ENCODE measurements at regions not wholly inside any gene's neighbourhood (a gene's known extent, or its start where the extent isn't known, plus 50 kb on each side); places are given as distances from the start of the nearest gene placed in this dataset.
"Not testable (repeated sequence)": the region's sequence is repeated elsewhere in the genome, so short reads cannot be mapped to it uniquely, and the experiment has no call there.

DNA sequence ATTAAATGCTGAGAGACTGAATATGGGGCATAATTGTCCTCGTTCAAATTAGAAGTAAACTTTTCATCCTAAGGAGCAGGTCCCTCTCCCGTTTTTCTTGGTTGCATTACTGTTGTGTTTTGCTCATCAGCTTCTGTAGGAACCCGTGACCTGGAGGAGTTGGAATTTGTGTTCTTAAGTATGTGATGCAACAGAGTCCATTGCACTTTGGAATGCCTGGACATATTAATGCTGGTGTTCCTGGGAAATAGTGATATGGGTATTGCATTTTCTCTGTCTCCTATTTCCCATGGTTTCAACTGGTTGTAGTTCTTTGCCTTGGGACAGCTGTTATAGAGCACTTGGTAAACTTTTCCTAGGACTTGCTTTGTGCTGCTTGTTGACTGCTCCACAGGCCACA is 417.8 kb upstream of the LCORL start:
- H3K27ac ChIP-seq = no peak overlapping the region
- no peak overlapping the region for H3K4me3 ChIP-seq
- in situ Hi-C loops (cut with MboI; ENCODE audit: low pct_ligation_motif_present in 1 of 4, low pct_unique_long_range_greater_than_20kb in 1 of 4, low sequenced_read_pairs in 3 of 4) (no loop called here), intact Hi-C loops (cut with DNase I; ENCODE audit: low total_unique reads) (no loop called here)
- WGBS, 2 donors (ENCODE audit: low coverage in 1 of 2) = 50 to 65% methylated on average over 2 to 3 of the region's 3 CpGs
- TF ChIP-seq POLR2A (IDR thresholded peaks at IDR 0.05) (no peak), POLR2AphosphoS5 (IDR thresholded peaks at IDR 0.05) (no peak), EP300 (IDR thresholded peaks at IDR 0.05; ENCODE audit: low read depth) (no peak)
- TF ChIP-seq, protein P1, sequence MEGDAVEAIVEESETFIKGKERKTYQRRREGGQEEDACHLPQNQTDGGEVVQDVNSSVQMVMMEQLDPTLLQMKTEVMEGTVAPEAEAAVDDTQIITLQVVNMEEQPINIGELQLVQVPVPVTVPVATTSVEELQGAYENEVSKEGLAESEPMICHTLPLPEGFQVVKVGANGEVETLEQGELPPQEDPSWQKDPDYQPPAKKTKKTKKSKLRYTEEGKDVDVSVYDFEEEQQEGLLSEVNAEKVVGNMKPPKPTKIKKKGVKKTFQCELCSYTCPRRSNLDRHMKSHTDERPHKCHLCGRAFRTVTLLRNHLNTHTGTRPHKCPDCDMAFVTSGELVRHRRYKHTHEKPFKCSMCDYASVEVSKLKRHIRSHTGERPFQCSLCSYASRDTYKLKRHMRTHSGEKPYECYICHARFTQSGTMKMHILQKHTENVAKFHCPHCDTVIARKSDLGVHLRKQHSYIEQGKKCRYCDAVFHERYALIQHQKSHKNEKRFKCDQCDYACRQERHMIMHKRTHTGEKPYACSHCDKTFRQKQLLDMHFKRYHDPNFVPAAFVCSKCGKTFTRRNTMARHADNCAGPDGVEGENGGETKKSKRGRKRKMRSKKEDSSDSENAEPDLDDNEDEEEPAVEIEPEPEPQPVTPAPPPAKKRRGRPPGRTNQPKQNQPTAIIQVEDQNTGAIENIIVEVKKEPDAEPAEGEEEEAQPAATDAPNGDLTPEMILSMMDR (IDR thresholded peaks at IDR 0.05) = no peak
- no peaks in the 10 kb centered on the region for H3K4me1 ChIP-seq
- H3K9me3 ChIP-seq = no peaks in the 10 kb centered on the region
- H3K36me3 ChIP-seq = no peaks in the 10 kb centered on the region
- H3K27me3 ChIP-seq = no peaks in the 10 kb centered on the region
- DNase-seq = no peak

DNA sequence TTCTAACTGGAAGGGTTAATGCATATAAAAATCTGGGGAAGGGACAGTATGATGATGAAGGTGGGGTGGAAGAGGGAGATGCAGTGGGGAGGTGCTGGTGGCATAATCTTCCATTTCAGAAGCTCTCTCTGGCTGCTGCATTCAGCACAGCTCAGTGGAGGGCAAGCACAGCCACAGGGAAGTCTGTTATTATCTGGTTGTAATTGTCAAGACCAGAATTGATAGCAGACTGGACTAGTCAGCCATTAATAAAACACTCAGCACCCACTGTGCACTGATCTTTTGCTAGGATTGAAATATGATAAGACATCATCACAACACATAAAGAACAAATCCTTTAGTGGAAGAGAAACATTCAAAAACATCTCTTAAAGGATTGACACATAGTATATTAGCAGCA is 414.2 kb upstream of the LCORL start:
- no peak overlapping the region for H3K4me3 ChIP-seq
- TF ChIP-seq POLR2A (IDR thresholded peaks at IDR 0.05) (no peak), EP300 (IDR thresholded peaks at IDR 0.05; ENCODE audit: low read depth) (no peak)
- no peak overlapping the region for H3K27ac ChIP-seq
- no peak for DNase-seq
- H3K27me3 ChIP-seq = no peaks in the 10 kb centered on the region
- intact Hi-C loops (cut with DNase I; ENCODE audit: low total_unique reads) = no loop called here
- H3K36me3 ChIP-seq = no peaks in the 10 kb centered on the region
- H3K9me3 ChIP-seq = no peaks in the 10 kb centered on the region
- H3K4me1 ChIP-seq = no peaks in the 10 kb centered on the region
- in situ Hi-C loops (cut with MboI; ENCODE audit: low pct_ligation_motif_present in 1 of 4, low pct_unique_long_range_greater_than_20kb in 1 of 4, low sequenced_read_pairs in 3 of 4) = no loop called here

DNA sequence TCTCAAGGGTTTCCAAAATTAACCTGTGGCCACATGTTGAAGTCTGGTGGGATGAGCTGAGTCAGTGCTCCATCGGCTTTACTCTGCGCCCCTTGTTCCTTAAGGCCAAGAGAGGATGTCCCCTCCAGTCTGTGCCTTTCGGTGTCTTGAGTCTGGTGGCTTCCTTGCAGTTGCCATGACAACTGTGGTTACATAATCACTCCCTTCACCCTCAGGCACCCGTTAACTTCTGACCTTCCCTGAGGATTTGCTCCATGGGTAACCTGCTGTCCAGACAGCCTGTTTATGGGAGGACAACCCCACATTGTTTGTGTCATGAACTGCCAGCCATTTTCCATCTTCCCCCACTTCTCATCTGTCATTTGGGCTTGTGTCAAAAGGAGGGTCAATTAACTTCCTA is 401.1 kb upstream of the LCORL start:
- intact Hi-C loops (cut with DNase I; ENCODE audit: low total_unique reads) = no loop called here
- in situ Hi-C loops (cut with MboI; ENCODE audit: low pct_ligation_motif_present in 1 of 4, low pct_unique_long_range_greater_than_20kb in 1 of 4, low sequenced_read_pairs in 3 of 4) = no loop called here
- no peak for TF ChIP-seq EP300 (IDR thresholded peaks at IDR 0.05; ENCODE audit: low read depth)
- TF ChIP-seq POLR2A (IDR thresholded peaks at IDR 0.05) = no peak
- TF ChIP-seq POLR2AphosphoS5 (IDR thresholded peaks at IDR 0.05) = no peak
- TF ChIP-seq, protein P1 (IDR thresholded peaks at IDR 0.05) = no peak
- H3K36me3 ChIP-seq = no peaks in the 10 kb centered on the region
- WGBS, 2 donors (ENCODE audit: low coverage in 1 of 2) = 81% methylated on average over 4 of the region's 4 CpGs; no CpG with 5 or more reads in 1 of the 2 donors
- H3K4me3 ChIP-seq = no peak overlapping the region
- no peak for DNase-seq
- H3K4me1 ChIP-seq = no peaks in the 10 kb centered on the region
- H3K27me3 ChIP-seq = no peaks in the 10 kb centered on the region
- H3K9me3 ChIP-seq = no peaks in the 10 kb centered on the region
- H3K27ac ChIP-seq = no peak overlapping the region

DNA sequence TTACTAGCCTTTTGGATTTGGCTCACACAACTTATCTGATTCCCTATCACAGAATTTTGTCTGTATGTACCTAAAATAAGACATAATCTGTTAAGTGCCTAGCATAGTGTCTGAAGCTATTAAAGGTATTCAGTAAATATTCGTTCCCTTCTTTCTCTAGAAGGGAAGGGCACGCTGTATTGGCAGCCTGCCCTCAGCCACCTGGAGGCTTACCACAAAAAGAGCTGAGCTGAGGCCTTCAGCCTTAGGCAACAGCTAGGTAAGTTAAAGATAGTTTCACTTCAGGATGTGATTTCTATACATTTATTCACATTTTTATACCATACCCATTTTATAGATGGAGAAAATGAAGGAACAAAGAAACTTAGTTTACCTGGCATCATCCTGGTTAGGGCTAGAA is 400.0 kb upstream of the LCORL start:
- H3K36me3 ChIP-seq = no peaks in the 10 kb centered on the region
- no peaks in the 10 kb centered on the region for H3K4me1 ChIP-seq
- in situ Hi-C loops (cut with MboI; ENCODE audit: low pct_ligation_motif_present in 1 of 4, low pct_unique_long_range_greater_than_20kb in 1 of 4, low sequenced_read_pairs in 3 of 4) = no loop called here
- DNase-seq = no peak
- no peaks in the 10 kb centered on the region for H3K9me3 ChIP-seq
- H3K27me3 ChIP-seq = no peaks in the 10 kb centered on the region
- H3K4me3 ChIP-seq = no peak overlapping the region
- TF ChIP-seq EP300 (IDR thresholded peaks at IDR 0.05; ENCODE audit: low read depth) = no peak
- TF ChIP-seq, protein P1 (IDR thresholded peaks at IDR 0.05) = no peak
- no peak for TF ChIP-seq POLR2AphosphoS5 (IDR thresholded peaks at IDR 0.05)
- TF ChIP-seq POLR2A (IDR thresholded peaks at IDR 0.05) = no peak
- 41 to 51% methylated on average over 2 of the region's 2 CpGs for WGBS, 2 donors (ENCODE audit: low coverage in 1 of 2)
- intact Hi-C loops (cut with DNase I; ENCODE audit: low total_unique reads) = no loop called here
- no peak overlapping the region for H3K27ac ChIP-seq

DNA sequence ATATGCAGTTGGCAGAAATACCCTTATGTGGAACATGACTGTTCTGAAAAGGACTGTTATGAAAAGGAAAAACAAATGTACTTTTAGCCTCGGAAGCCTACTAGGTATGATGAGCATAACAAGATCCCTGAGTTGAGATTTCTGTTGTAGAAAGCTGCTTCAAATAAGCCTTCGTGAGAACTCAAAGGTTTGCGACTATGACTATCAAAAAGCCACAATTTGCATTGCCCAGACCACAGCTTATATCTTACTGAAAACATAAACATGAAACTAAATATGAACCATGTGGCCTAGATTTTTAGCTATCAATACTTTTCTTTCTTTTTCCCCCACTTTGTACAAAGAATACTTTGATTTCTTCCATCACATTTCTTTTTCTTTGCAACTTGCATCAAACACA is 398.2 kb upstream of the LCORL start:
- DNase-seq = no peak
- intact Hi-C loops (cut with DNase I; ENCODE audit: low total_unique reads) = no loop called here
- no peaks in the 10 kb centered on the region for H3K9me3 ChIP-seq
- in situ Hi-C loops (cut with MboI; ENCODE audit: low pct_ligation_motif_present in 1 of 4, low pct_unique_long_range_greater_than_20kb in 1 of 4, low sequenced_read_pairs in 3 of 4) = no loop called here
- no peaks in the 10 kb centered on the region for H3K27me3 ChIP-seq
- no peaks in the 10 kb centered on the region for H3K36me3 ChIP-seq
- H3K27ac ChIP-seq = no peak overlapping the region
- H3K4me1 ChIP-seq = no peaks in the 10 kb centered on the region
- H3K4me3 ChIP-seq = no peak overlapping the region
- TF ChIP-seq, protein P1 (IDR thresholded peaks at IDR 0.05) = no peak
- no peak for TF ChIP-seq EP300 (IDR thresholded peaks at IDR 0.05; ENCODE audit: low read depth)
- 67 to 77% methylated on average over 3 of the region's 3 CpGs for WGBS, 2 donors (ENCODE audit: low coverage in 1 of 2)

DNA sequence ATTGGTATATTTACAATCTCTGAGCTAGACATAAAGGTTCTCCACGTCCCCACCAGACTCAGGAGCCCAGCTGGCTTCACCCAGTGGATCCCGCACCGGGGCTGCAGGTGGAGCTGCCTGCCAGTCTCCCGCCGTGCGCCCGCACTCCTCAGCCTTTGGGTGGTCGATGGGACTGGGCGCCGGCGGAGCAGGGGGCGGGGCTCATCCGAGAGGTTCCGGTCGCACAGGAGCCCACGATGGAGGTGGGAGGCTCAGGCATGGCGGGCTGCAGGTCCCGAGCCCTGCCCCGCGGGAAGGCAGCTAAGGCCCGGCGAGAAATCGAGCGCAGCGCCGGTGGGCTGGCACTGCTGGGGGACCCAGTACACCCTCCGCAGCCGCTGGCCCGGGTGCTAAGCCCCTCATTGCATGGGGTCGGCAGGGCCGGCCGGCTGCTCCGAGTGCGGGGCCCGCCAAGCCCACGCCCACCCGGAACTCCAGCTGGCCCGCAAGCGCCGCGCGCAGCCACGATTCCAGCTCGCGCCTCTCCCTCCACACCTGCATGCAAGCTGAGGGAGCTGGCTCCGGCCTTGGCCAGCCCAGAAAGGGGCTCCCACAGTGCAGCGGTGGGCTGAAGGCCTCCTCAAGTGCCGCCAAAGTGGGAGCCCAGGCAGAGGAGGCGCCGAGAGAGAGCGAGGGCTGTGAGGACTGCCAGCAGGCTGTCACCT is 396.8 kb upstream of the LCORL start:
- H3K4me1 ChIP-seq; in situ Hi-C loops (cut with MboI; ENCODE audit: low pct_ligation_motif_present in 1 of 4, low pct_unique_long_range_greater_than_20kb in 1 of 4, low sequenced_read_pairs in 3 of 4); H3K27me3 ChIP-seq; H3K36me3 ChIP-seq; H3K4me3 ChIP-seq; intact Hi-C loops (cut with DNase I; ENCODE audit: low total_unique reads); H3K9me3 ChIP-seq; H3K27ac ChIP-seq; DNase-seq: not testable (repeated sequence)
- 96% methylated on average over 49 of the region's 51 CpGs; no CpG with 5 or more reads in 1 of the 2 donors for WGBS, 2 donors (ENCODE audit: low coverage in 1 of 2)

DNA sequence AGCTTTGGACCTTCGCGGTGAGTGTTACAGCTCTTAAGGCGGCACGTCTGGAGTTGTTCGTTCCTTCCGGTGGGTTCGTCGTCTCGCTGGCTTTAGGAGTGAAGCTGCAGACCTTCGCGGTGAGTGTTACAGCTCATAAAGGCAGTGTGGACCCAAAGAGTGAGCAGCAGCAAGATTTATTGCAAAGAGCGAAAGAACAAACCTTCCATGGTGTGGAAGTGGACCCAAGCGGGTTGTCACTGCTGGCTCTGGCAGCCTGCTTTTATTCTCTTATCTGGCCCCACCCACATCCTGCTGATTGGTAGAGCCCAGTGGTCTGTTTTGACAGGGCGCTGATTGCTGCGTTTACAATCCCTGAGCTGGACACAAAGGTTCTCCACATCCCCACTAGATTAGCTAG is 396.1 kb upstream of the LCORL start:
- intact Hi-C loops (cut with DNase I; ENCODE audit: low total_unique reads); H3K4me1 ChIP-seq; H3K4me3 ChIP-seq; H3K27ac ChIP-seq; in situ Hi-C loops (cut with MboI; ENCODE audit: low pct_ligation_motif_present in 1 of 4, low pct_unique_long_range_greater_than_20kb in 1 of 4, low sequenced_read_pairs in 3 of 4); DNase-seq; H3K9me3 ChIP-seq; H3K36me3 ChIP-seq; H3K27me3 ChIP-seq: not testable (repeated sequence)
- WGBS, 2 donors (ENCODE audit: low coverage in 1 of 2) = 92 to 93% methylated on average over 9 to 15 of the region's 15 CpGs

All from transverse colon (tissue), 4 donors.